Sigmoid colon (tissue), 6 donors: ENCODE measurements at regions not wholly inside any gene's neighbourhood (a gene's known extent, or its start where the extent isn't known, plus 50 kb on each side); places are given as distances from the start of the nearest gene placed in this dataset.

Source experiments
- DNase-seq: peaks from one replicate; pipeline ENCODE4 v3.0.0-alpha.2; 2019
- H3K27ac ChIP-seq, 4 donors: fragments of 200-600 bp; sonication (generic); one replicate each; pipeline ENCODE4 v1.5.1; 2016 to 2019; ENCODE audit warnings: mild to moderate bottlenecking in 1 of 4
- H3K27me3 ChIP-seq, 3 donors: fragments of 200-600 bp; sonication (generic); one replicate each; pipeline ENCODE4 v1.5.1; 2019; ENCODE audit warnings: mild to moderate bottlenecking in 1 of 3
- H3K36me3 ChIP-seq, 4 donors: fragments of 200-600 bp; sonication (generic); one replicate each; pipeline ENCODE4 v1.5.1; 2016 to 2019
- H3K4me1 ChIP-seq, 4 donors: fragments of 200-600 bp; sonication (generic); one replicate each; pipeline ENCODE4 v1.5.1; 2017 to 2019
- H3K4me3 ChIP-seq, 4 donors: fragments of 200-600 bp; sonication (generic); one replicate each; pipeline ENCODE4 v1.5.1; 2017 to 2019; ENCODE audit warnings: mild to moderate bottlenecking in 2 of 4, moderate library complexity in 1 of 4
- H3K9me3 ChIP-seq, 4 donors: fragments of 200-600 bp in 3 of 4; sonication (generic) in 3 of 4; one replicate each; pipeline versions ENCODE4 v1.5.1 to v1.6.1; 2013 to 2019
- CTCF ChIP-seq, 4 experiments: fragments of 450-650 bp in 3 of 4; fragments of 200-600 bp in 1 of 4; IDR thresholded peaks; one replicate each; pipeline ENCODE4 v1.5.1; 2016 to 2019; ENCODE audit warnings: antibody characterized with exemption in 4 of 4, mild to moderate bottlenecking in 3 of 4, moderate library complexity in 2 of 4
- EP300 ChIP-seq, 4 donors: sonication (generic); formaldehyde crosslinking; IDR thresholded peaks; one replicate each; pipeline ENCODE4 v1.6.1; 2017; ENCODE audit warnings: antibody characterized with exemption in 4 of 4
- POLR2A ChIP-seq, 2 donors: fragments of 450-650 bp; IDR thresholded peaks; one replicate each; pipeline ENCODE4 v1.6.1; 2016; ENCODE audit warnings: antibody characterized with exemption in 2 of 2, mild to moderate bottlenecking in 2 of 2, moderate library complexity in 2 of 2
- POLR2AphosphoS5 ChIP-seq, 4 donors: sonication (generic); formaldehyde crosslinking; IDR thresholded peaks; one replicate each; pipeline ENCODE4 v1.6.1; 2017; ENCODE audit warnings: antibody characterized with exemption in 4 of 4
- WGBS, 2 donors: extraction: QIAGEN DNeasy Blood & Tissue Kit; methylation state at CpG; one replicate each; pipeline ENCODE4 v1.1.7; 2013; 5-methylcytosine and 5-hydroxymethylcytosine counted together
- intact Hi-C: fragments of 100-400 bp; cut with DNase I; formaldehyde crosslinking; loops from one replicate; pipeline ENCODE4 v1.15.1; 2023
- donor health status: healthy with polysubstance abuse.
- donor health status: healthy.

DNA sequence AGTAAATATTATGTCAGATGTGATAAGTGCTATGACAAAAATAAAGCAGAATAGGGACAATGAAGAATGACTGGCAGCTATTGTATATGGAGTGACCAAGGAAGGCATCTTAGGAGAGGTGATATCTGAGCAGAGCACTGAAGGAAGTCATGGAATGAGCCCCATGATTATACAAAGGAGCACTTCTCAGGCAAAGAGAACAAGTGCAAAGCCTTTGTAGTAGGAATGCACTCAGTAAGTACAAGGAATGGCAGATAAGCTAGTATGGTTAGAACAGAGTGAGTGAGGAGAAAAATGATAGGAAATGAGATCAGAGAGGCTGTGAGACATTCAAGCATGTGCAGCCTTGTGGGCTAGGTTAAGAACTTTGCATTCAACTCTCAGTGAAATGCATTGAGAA, 214.8 kb downstream of the LURAP1L start:
- Histone ChIP-seq H3K4me3 (no peak overlapping the region), H3K27ac (no peak overlapping the region), H3K36me3 (no peaks in the 10 kb centered on the region), H3K27me3 (no peaks in the 10 kb centered on the region), H3K4me1 (no peaks in the 10 kb centered on the region), H3K9me3 (no peaks in the 10 kb centered on the region)
- intact Hi-C loops: no loop called here
- no peak for DNase-seq
- no peak for TF ChIP-seq EP300 (IDR thresholded peaks at IDR 0.05)
- TF ChIP-seq POLR2AphosphoS5 (IDR thresholded peaks at IDR 0.05): no peak
- no peak for TF ChIP-seq CTCF (IDR thresholded peaks at IDR 0.05)
- TF ChIP-seq POLR2A (IDR thresholded peaks at IDR 0.05): no peak

DNA sequence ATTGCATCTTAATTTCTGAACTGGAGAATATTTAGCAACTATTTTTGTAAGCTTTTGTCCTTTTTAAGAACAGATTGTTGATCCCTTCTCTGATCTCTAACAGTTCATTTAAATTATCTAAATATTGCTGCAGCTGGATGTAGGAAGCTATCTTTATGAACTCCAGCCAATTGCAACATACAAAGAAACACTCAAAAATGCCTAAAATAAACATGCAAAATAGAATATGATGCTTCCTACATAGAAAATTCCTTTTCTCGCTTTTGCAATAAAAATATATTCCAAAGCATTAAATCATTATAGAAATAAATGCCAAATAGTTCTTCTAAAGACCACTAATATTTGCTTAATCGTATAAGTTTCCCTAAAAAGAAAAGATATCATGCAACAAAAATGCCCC, 218.6 kb downstream of the LURAP1L start:
- 72 to 79% methylated on average over 2 of the region's 2 CpGs for WGBS, 2 donors
- intact Hi-C loops: no loop called here
- H3K9me3 ChIP-seq: no peaks in the 10 kb centered on the region
- DNase-seq: no peak
- no peaks in the 10 kb centered on the region for H3K27me3 ChIP-seq
- no peak overlapping the region for H3K4me3 ChIP-seq
- no peak overlapping the region for H3K27ac ChIP-seq
- H3K4me1 ChIP-seq: peaks cover 0 to 11% (median 4%) of the 10 kb centered on the region in 4 donors
- TF ChIP-seq CTCF (IDR thresholded peaks at IDR 0.05) (no peak), EP300 (IDR thresholded peaks at IDR 0.05) (no peak), POLR2A (IDR thresholded peaks at IDR 0.05) (no peak), POLR2AphosphoS5 (IDR thresholded peaks at IDR 0.05) (no peak)
- H3K36me3 ChIP-seq: no peaks in the 10 kb centered on the region

DNA sequence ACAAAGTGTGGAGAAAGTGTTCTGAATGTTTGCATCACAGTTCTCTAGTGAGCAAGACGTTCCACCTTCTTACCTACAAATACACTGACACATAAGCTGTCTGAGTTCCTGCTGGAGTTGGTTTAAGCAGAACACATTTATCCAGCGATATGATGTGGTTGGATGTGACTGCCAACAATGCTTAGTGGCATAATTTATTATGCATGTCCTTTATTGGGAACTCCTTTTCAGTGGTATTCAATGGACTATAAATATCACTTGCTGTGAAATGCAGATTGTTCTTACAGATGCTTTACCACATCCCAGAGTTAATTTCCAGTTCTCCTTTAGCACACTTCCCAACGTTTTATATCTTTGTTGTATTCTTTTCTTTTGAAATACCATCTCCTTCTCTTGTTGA, 222.2 kb downstream of the LURAP1L start:
- no peak for DNase-seq
- Histone ChIP-seq H3K9me3 (no peaks in the 10 kb centered on the region), H3K27ac (no peak overlapping the region), H3K27me3 (no peaks in the 10 kb centered on the region), H3K36me3 (no peaks in the 10 kb centered on the region), H3K4me3 (no peak overlapping the region), H3K4me1 (peaks cover 0 to 11% (median 4%) of the 10 kb centered on the region in 4 donors)
- intact Hi-C loops: no loop called here
- WGBS, 2 donors: 24 to 41% methylated on average over 3 of the region's 3 CpGs
- TF ChIP-seq EP300 (IDR thresholded peaks at IDR 0.05): no peak
- TF ChIP-seq POLR2AphosphoS5 (IDR thresholded peaks at IDR 0.05): no peak
- no peak for TF ChIP-seq CTCF (IDR thresholded peaks at IDR 0.05)
- no peak for TF ChIP-seq POLR2A (IDR thresholded peaks at IDR 0.05)

- TF ChIP-seq CTCF (IDR thresholded peaks at IDR 0.05) (no peak), POLR2AphosphoS5 (IDR thresholded peaks at IDR 0.05) (no peak), POLR2A (IDR thresholded peaks at IDR 0.05) (no peak), EP300 (IDR thresholded peaks at IDR 0.05) (no peak)
- Histone ChIP-seq H3K27ac (no peak overlapping the region), H3K9me3 (no peaks in the 10 kb centered on the region), H3K36me3 (no peaks in the 10 kb centered on the region), H3K4me3 (no peak overlapping the region), H3K4me1 (peaks cover 0 to 14% (median under 1%) of the 10 kb centered on the region in 4 donors), H3K27me3 (no peaks in the 10 kb centered on the region)
- intact Hi-C loops: no loop called here
- 40 to 59% methylated on average over 4 of the region's 4 CpGs for WGBS, 2 donors
- no peak for DNase-seq
These were observed 227.3 kb downstream of the LURAP1L start for GRCh38 chr9:13001989-13002580.

DNA sequence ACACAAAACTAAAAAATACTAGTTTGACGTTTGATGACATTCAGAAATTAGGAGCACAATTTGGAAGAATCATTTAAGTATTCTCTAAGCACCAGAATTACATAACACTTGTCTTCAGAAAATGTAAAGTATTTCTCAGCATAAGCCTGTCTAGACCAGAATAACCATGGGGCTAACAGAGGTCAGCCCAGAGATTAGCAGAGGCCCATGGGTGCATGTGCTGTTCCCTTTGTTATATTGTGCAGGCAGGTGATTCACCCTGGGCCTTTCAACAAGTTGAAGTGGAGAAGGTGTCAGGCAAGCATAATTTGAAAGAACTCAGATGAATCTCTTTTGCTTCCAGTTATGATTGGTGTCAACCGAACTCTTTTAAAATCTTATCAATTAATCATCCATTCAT, 227.9 kb downstream of the LURAP1L start:
- Histone ChIP-seq H3K4me1 (peaks cover 0 to 8% (median 0%) of the 10 kb centered on the region in 4 donors), H3K36me3 (no peaks in the 10 kb centered on the region), H3K9me3 (no peaks in the 10 kb centered on the region), H3K27me3 (no peaks in the 10 kb centered on the region), H3K4me3 (no peak overlapping the region), H3K27ac (no peak overlapping the region)
- WGBS, 2 donors: 89 to 90% methylated on average over 2 of the region's 2 CpGs
- DNase-seq: no peak
- no peak for TF ChIP-seq POLR2AphosphoS5 (IDR thresholded peaks at IDR 0.05)
- no peak for TF ChIP-seq EP300 (IDR thresholded peaks at IDR 0.05)
- TF ChIP-seq CTCF (IDR thresholded peaks at IDR 0.05): no peak
- no peak for TF ChIP-seq POLR2A (IDR thresholded peaks at IDR 0.05)
- intact Hi-C loops: no loop called here
